Astrocyte of the cerebellum (primary cell): ENCODE measurements at regions not wholly inside any gene's neighbourhood (a gene's known extent, or its start where the extent isn't known, plus 50 kb on each side); places are given as distances from the start of the nearest gene placed in this dataset.

Source experiments
- DNase-seq: peaks from one replicate; pipeline ENCODE4 v3.0.0-alpha.2; 2011; ENCODE audit warnings: low read depth
- H3K4me3 ChIP-seq: 2 replicates; pipeline ENCODE4 v1.5.1; 2011; ENCODE audit warnings: mild to moderate bottlenecking, low read depth, low read length, moderate library complexity
- in situ Hi-C: cut with HindIII; loops from 2 replicates; pipeline ENCODE4 v1.10.0; 2017; ENCODE audit warnings: low sequenced_read_pairs
- TF ChIP-seq, protein P1 (sequence below): IDR thresholded peaks from 2 replicates; pipeline ENCODE4 v1.5.1; 2012; ENCODE audit warnings: low read length, low read depth, moderate library complexity, mild to moderate bottlenecking; ENCODE audit errors: missing control alignments

DNA sequence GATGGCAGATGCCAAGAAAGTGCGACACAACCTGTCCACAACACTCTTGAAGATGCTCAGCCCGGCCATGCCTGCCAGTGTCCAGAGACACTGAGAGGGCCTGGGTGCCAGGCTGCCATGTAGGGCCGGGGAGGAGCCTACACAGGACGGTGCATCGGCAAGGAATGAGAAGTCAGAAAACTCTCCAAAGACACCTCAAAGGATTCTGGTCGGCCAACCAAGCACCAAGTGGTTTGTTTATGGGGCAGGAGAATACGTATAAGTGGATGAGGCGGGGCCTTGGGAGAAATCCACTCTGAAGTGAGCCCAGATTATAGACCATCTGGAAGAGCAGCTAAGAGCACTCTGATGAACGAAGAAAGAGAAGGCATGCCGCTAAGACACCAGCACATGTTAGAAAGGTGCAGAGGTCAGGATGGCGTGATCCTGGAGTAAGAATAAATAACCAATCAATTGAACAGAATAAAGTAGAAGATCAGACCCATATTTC, 120.7 kb upstream of the FOXQ1 start:
- no peak for DNase-seq
- in situ Hi-C loops = no loop called here
- TF ChIP-seq, protein P1, sequence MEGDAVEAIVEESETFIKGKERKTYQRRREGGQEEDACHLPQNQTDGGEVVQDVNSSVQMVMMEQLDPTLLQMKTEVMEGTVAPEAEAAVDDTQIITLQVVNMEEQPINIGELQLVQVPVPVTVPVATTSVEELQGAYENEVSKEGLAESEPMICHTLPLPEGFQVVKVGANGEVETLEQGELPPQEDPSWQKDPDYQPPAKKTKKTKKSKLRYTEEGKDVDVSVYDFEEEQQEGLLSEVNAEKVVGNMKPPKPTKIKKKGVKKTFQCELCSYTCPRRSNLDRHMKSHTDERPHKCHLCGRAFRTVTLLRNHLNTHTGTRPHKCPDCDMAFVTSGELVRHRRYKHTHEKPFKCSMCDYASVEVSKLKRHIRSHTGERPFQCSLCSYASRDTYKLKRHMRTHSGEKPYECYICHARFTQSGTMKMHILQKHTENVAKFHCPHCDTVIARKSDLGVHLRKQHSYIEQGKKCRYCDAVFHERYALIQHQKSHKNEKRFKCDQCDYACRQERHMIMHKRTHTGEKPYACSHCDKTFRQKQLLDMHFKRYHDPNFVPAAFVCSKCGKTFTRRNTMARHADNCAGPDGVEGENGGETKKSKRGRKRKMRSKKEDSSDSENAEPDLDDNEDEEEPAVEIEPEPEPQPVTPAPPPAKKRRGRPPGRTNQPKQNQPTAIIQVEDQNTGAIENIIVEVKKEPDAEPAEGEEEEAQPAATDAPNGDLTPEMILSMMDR = no peak
- no peak overlapping the region for H3K4me3 ChIP-seq

DNA sequence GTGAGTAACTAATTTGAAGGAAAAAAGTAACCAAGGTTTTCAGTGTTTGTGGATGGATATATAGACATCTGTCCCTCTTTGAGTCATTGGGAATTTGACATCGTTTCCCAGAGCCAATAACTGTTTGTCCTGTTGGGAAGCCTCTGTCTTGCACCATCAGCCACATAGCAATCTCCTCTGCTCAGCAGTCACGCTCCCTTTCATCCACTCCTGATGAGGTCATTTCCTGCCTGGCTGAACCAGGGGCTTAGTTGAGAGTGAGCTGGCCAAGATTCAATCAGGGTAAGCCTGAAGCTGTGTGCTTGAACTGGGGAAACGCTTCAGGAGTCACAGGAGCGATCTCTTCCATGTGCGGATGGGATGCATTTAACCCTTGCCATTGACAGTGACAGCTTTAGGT, 121.5 kb upstream of the FOXQ1 start:
- peak; percentile 40 for DNase-seq
- in situ Hi-C loops = no loop called here
- TF ChIP-seq, protein P1 = no peak
- H3K4me3 ChIP-seq = no peak overlapping the region

GRCh38 chr6:1188199-1188598, 123.7 kb upstream of the FOXQ1 start:
- no peak overlapping the region for H3K4me3 ChIP-seq
- DNase-seq = no peak
- TF ChIP-seq, protein P1 = no peak
- in situ Hi-C loops = loop anchor here (10.0 kb wide), 1 partner anchor 153 kb away; no protein-coding TSS in a partner anchor

- no peak overlapping the region for H3K4me3 ChIP-seq
- in situ Hi-C loops = loop anchor here (10.0 kb wide), 1 partner anchor 153 kb away; no protein-coding TSS in a partner anchor
- TF ChIP-seq, protein P1 = no peak
- no peak for DNase-seq
Observed at GRCh38 chr6:1187293-1188131, 124.4 kb upstream of the FOXQ1 start.

GRCh38 chr6:1184318-1184717, 127.6 kb upstream of the FOXQ1 start:
- in situ Hi-C loops = loop anchor here (10.0 kb wide), 1 partner anchor 150 kb away; no protein-coding TSS in a partner anchor
- no peak for DNase-seq
- TF ChIP-seq, protein P1 = no peak
- no peak overlapping the region for H3K4me3 ChIP-seq

DNA sequence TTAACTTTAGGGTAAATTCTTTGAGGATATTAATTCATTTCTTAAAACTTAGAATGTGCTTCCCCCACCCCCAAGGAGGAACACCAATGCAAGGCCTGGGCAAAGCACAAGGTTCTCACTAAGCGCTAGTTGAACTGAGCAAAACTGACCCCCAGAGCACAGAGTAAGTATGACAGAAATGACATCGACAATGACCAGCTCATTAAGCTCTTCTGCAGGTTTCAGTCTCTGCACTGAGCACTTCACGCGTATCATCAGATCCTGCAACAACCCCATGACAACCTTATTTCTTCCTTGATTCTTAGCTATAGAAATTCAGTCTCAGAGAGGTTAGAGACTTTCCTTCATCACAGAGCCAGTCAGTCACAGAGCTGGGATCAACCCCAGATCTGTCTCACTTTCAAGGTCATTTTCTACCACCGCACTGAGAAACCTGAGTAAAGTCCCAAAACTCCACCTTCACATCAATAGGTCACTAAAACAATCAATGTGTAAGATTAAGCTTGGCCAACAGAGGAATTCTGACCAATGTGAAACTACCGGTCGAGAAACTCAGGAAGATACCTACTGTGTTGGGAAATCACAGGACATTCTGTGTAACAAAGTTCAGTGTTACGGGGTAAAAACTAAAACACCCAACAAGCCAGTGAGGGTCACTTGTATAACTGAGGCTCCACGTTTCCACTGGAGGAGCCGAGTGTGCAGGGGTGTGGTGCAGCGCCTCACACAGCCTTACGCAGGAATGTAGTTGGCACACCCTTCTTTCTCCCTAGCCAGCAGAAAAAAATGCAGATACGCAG, 129.0 kb upstream of the FOXQ1 start:
- in situ Hi-C loops = loop anchor here (10.0 kb wide), 1 partner anchor 148 kb away; no protein-coding TSS in a partner anchor
- DNase-seq = no peak
- H3K4me3 ChIP-seq = no peak overlapping the region
- TF ChIP-seq, protein P1 = no peak
